HG02970 (cell line): ENCODE measurements at regions not wholly inside any gene's neighbourhood (a gene's known extent, or its start where the extent isn't known, plus 50 kb on each side); places are given as distances from the start of the nearest gene placed in this dataset.
A peak's percentile ranks its signal among the peaks of the same experiment; 100 is the strongest.
"Not testable (repeated sequence)": the region's sequence is repeated elsewhere in the genome, so short reads cannot be mapped to it uniquely, and the experiment has no call there.

Experiments used
- ATAC-seq: cut with Tn5 transposase; IDR thresholded peaks from one replicate; pipeline ENCODE4 v1.9.1; 2021; ENCODE audit warnings: mild to moderate bottlenecking, moderate library complexity, moderate number of reproducible peaks; ENCODE audit not compliant: unreplicated experiment, low FRiP score

DNA sequence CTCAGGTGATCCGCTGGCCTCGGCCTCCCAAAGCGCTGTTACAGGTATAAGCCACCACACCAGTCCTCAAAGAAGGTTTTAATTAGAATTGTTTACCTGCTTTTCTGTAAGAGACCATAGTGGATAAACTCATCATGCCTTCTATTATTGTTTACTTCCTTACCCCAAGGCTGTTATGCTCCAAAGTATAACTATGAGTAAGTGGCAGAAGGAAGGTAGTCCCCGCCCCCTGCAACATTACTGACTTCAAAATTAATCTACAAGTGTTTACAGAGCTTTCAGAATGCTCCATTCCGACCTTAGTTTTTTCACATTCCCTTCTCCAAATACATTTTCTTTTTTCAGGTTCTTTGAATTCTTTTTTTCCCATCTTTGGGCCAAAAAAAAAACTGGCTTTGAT lies 480.5 kb upstream of the NOX3 start:
- ATAC-seq, result no peak

- no peak for ATAC-seq
These were observed 461.4 kb upstream of the NOX3 start for GRCh38 chr6:155916846-155917624.

DNA sequence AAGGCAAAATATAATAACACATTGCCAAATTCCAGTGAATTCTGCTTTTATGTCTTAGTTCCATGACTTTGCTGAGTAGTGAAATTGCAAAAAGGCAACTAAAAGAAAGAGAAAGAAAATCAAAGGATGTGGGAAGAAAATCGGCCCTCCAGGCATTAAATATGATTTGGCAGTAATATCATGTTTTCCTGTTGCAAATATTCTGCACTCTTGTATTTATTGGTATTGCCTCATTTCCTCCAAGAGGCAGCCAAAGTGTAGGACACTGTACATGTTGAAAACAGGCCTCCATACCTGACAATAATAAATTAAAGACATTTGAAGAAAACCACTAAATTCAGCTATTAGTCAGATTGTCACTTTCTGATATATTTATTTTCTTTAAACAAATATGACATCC lies 460.0 kb upstream of the NOX3 start:
- ATAC-seq, result no peak

DNA sequence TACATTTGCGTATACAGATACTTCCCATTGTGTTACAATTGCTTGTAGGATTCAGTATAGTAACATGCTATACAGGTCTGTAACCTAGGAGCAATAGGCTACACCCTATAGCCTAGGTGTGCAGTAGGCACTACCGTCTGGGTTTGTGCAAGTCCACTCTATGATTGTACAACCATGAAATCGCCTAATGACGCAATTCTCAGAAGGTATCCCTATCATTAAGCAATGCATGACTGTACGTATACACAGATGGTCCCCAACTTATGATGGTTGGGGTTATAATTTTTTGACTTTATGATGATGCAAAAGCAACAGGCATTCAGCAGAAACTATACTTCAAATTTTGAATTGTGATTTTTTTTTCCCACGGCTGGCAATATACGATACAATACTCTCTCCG lies 458.2 kb upstream of the NOX3 start:
- ATAC-seq, result no peak

GRCh38 chr6:155909710-155910109 lies 454.1 kb upstream of the NOX3 start:
- ATAC-seq, result no peak

DNA sequence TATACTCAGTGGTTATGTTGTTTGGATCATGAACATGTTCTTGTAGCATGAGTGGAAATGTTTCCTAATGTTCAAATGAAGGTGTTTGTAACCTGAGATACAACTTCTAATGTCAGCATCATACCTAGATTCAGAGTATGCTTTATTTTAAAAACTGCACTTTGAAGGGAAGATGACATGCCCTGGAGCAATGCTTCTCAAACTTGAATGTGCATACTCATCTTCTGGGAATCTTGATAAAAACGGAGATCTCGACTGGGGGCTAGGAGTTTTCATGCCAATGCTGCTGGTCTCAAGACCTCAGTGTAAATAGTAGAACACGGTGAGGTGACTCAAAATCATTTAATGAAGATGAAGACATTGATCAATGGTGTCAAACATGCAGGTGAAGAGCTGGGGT lies 440.0 kb upstream of the NOX3 start:
- ATAC-seq, result no peak

GRCh38 chr6:155894758-155895157 lies 439.1 kb upstream of the NOX3 start:
- no peak for ATAC-seq

GRCh38 chr6:155894262-155894661 lies 438.6 kb upstream of the NOX3 start:
- no peak for ATAC-seq

GRCh38 chr6:155890409-155890808 lies 434.8 kb upstream of the NOX3 start:
- no peak for ATAC-seq

GRCh38 chr6:155889410-155889809 lies 433.8 kb upstream of the NOX3 start:
- no peak for ATAC-seq

DNA sequence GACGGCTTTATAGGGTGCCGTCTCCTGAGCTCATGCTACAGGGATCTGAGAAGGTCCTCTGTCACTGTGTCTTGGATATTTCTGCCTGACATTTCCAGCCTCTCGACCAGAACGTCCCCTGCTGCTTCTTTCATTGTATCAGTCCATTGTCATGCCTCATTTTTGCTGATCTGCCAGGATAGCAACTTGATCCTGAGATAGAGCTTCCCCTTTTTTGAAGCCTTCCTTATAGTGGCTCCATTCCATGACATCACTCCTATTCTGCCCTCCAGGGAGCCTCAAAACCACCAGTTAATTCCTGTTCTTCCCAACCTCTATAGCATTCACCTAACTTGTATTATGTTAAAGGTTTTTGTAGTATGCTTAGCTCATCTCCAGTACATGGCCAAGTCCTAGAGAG lies 431.8 kb upstream of the NOX3 start:
- no peak for ATAC-seq

GRCh38 chr6:155883741-155884140 lies 428.1 kb upstream of the NOX3 start:
- no peak for ATAC-seq

DNA sequence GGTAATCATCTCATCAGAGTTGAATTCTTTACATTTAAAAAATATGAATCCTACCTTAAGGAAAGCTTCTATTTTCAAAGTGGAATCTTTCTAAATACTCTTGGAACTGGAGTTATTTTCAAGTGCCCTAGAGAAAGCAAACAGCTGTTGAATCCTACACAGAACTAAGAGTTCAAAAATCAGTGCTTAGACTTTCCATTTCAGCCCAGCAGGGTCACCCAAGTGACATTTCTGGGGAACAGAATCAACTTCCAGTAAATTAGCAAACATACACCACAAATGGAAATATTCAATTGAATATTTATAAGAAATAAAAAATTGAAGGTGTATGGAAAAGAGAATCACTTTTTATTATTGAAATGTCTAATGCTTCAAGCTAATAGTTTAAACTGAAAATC lies 427.7 kb upstream of the NOX3 start:
- ATAC-seq, result no peak

GRCh38 chr6:155882527-155883333 lies 427.1 kb upstream of the NOX3 start:
- ATAC-seq, result peak; percentile 88

- ATAC-seq, result peak; percentile 18
These were observed 426.3 kb upstream of the NOX3 start for GRCh38 chr6:155881826-155882526.

- ATAC-seq, result no peak
These were observed 425.3 kb upstream of the NOX3 start for GRCh38 chr6:155880900-155881299.

DNA sequence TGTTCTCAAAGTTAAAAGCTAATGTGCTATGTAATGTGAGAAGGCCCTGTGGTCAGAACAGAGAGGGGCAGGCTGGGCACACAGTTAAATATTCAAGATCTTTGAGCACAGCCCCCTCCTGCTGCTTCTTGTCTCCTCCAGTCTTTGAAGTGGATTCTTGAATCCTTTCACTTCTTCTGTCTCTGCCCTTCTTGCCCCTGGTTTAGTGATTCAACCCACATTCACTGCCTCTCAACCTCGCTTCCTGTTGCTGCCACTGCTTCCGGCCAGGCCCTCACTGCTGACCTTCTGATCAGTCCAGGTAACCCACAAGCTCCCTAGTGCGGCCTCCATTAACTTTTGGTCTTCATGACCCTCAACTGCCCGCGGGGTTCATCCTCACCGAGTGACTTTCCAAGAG lies 417.3 kb upstream of the NOX3 start:
- no peak for ATAC-seq

- no peak for ATAC-seq
These were observed 412.0 kb upstream of the NOX3 start for GRCh38 chr6:155867682-155868081.

DNA sequence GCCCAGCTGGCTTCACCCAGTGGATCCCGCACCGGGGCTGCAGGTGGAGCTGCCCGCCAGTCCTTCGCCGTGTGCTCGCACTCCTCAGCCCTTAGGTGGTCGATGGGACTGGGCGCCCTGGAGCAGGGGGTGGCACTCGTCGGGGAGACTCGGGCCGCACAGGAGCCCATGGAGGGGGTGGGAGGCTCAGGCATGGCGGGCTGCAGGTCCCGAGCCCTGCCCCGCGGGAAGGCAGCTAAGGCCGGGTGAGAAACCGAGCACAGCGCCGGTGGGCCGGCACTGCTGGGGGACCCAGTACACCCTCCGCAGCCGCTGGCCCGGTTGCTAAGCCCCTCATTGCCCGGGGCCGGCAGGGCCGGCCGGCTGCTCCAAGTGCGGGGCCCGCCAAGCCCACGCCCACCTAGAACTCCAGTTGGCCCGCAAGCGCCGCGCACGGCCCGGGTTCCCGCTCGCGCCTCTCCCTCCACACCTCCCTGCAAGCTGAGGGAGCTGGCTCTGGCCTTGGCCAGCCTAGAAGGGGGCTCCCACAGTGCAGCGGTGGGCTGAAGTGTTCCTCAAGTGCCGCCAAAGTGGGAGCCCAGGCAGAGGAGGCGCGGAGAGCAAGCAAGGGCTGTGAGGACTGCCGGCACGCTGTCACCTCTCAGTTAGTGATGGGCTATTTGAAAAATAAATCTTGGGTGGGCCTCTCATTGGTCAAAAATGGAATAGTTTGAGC lies 411.2 kb upstream of the NOX3 start:
- not testable (repeated sequence) for ATAC-seq

DNA sequence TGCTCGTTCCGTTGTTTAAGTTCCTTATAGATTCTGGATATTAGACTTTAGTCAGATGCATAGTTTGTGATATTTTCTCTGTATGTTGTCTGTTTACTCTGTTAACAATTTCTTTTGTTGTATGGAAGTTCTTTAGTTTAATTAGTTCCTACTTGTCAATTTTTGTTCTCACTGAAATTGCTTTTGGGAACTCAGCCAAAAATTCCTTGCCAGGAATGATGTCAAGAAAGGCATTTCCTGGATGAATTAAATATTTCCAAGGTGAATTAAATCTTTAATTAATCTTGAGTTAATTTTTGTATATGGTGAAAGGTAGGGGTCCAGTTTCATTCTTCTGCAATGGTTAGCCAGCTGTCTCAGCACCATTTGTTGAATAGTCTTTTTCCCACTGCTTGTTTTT lies 406.2 kb upstream of the NOX3 start:
- no peak for ATAC-seq

- ATAC-seq, result not testable (repeated sequence)
These were observed 403.3 kb upstream of the NOX3 start for GRCh38 chr6:155858906-155859305.
